Tibial nerve (tissue), 4 donors: ENCODE measurements at regions not wholly inside any gene's neighbourhood (a gene's known extent, or its start where the extent isn't known, plus 50 kb on each side); places are given as distances from the start of the nearest gene placed in this dataset.

Experiments
- CTCF ChIP-seq, 5 experiments: fragments of 200-600 bp in 3 of 5; fragments of 450-650 bp in 2 of 5; sonication (generic) in 3 of 5; IDR thresholded peaks; one replicate each; pipeline ENCODE4 v1.5.1; 2016 to 2019; ENCODE audit warnings: antibody characterized with exemption in 5 of 5, mild to moderate bottlenecking in 3 of 5, moderate library complexity in 2 of 5
- EP300 ChIP-seq, 2 donors: sonication (generic); formaldehyde crosslinking; IDR thresholded peaks; one replicate each; pipeline ENCODE4 v1.6.1; 2017; ENCODE audit warnings: antibody characterized with exemption in 2 of 2, mild to moderate bottlenecking in 1 of 2

- no peak for TF ChIP-seq CTCF (IDR thresholded peaks at IDR 0.05)
- no peak for TF ChIP-seq EP300 (IDR thresholded peaks at IDR 0.05)
These were observed 360.6 kb upstream of the KITLG start for GRCh38 chr12:88940854-88941253.
